ENCODE measurements at regions not wholly inside any gene's neighbourhood (a gene's known extent, or its start where the extent isn't known, plus 50 kb on each side); places are given as distances from the start of the nearest gene placed in this dataset.
"Not testable (repeated sequence)": the region's sequence is repeated elsewhere in the genome, so short reads cannot be mapped to it uniquely, and the experiment has no call there.

- TF ChIP-seq CTCF, POLR2A (IDR thresholded peaks at IDR 0.05): not testable (repeated sequence)
Observed at GRCh38 chr22:11302904-11303303, 4225.1 kb upstream of the OR11H1 start.

Data from stomach (tissue), 4 donors.